GM21515 (cell line): ENCODE measurements at regions not wholly inside any gene's neighbourhood (a gene's known extent, or its start where the extent isn't known, plus 50 kb on each side); places are given as distances from the start of the nearest gene placed in this dataset.
"Not testable (repeated sequence)": the region's sequence is repeated elsewhere in the genome, so short reads cannot be mapped to it uniquely, and the experiment has no call there.

Experiments used
- ATAC-seq: cut with Tn5 transposase; IDR thresholded peaks from one replicate; pipeline ENCODE4 v1.9.1; 2021; ENCODE audit not compliant: unreplicated experiment

DNA sequence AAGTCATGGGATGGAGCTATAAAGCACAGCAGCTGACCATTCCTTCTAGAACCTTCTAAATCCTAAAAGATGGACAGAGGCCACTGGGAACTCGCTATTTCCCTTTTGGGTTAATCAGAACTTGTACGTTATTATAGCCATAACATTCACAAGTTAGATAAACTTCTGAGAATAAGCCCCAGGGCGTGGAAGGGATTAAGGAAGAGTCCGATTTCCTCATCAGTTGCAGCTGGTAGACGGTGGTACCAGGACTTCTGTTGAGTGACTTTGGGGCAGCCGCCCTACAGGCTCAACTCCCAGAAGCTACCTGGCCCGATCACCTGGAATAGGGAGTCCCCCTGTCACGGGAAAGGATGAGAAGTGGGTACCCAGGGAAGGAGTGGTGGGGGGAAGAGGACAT, 370.1 kb upstream of the ZFHX3 start:
- ATAC-seq, result no peak

DNA sequence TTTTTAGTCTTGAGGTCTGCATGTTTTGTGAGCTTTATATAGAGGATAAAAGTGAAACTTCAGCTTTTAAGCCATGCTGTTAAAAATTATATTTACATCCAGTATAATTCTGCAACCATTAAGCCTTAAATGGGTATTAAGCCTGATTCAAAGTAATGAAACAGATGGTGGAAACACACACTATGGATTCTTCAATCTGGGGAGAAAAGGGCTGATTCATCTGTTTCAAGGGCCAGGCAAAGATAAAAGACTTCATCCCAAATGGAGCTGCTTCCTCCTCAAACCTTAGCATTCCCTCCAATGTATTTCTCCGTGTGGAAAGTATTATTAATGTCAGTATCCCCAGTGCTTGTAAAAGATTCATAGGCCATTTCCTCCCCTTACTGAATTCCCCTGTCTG, 367.4 kb upstream of the ZFHX3 start:
- ATAC-seq, result no peak

DNA sequence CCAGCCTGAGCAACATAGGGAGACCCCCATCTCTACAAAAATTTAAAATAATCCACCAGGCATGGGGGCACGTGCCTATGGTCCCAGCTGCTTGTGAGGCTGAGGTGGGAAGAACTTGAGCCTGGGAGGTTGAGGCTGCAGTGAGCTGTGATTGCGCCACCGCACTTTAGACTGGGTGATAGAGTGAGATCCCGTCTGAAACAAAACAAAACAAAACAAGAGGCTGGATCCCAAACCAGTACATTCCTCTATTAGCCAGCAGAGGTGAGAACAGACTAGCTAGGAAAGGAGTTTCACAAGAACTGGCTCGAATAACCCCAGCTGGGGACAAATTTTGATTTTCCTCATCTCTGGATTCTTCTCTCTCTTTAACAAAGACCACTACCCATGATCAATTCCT, 366.7 kb upstream of the ZFHX3 start:
- ATAC-seq, result no peak

DNA sequence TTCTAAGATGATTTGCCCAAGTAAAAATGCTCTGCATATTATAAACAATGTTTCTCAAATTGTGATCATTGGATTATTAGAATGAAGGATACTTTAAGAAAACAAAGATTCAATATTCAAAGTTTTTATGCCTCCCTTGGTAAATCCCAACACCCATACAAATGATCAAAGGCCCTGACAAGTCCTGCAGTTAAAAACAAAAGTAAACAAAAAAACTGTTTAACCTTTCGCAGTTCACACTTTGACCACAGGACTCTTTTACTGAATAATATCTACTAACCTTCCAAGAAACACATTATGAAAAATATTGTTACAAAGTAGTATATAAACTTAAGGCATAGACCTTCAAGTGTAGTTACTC, 365.9 kb upstream of the ZFHX3 start:
- ATAC-seq, result no peak

DNA sequence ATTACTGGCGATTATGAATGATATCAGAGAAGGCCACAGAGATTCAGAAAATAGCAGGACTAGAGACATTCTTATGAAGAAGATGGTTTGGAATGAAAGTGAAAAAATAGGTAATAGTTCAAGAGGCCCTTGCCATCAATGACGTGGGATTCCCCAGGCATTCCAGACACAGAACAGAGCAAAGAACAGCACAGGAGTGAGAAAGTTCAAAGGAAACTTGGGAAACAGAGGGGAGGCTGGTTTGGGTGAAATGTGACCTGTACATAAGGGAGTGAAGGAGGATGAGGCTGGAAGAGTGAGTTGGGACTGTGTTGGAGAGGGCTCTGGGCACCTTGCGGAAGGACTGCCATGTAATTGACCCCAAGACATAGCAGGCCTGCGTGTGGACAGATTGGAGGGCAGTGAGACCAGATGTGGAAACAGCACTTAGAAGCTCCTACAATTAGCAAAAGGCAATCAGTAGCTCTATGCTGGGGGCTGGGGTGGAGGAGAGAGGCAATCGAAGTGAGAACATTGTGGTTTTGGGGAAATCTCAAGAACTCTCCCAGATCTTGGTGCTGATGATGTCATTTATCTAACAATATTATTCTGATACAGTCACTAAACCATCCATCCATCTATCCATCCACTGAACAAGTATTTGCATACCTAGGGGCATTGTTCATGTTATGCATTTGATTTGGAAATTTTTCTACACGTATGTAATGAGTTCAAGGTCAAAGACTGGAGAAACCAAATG, 365.3 kb upstream of the ZFHX3 start:
- no peak for ATAC-seq

DNA sequence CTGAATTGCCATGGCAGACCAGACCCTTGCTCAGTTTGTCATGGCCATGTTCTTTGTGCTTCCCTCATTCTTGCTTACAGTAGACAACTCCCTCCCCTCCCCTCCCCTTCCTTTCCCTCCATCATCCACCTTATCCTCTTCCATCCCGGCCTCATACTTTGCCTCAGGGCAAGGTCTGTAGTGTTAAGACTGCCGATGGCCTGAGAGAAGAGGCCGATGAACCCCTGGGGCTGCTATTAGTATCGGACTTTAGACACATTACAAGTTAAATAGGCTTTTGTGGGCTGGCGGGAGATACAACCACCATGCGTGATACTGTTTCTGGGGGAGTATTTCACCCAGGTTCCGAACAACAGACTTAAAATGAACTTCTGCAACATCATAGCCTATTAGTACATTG, 364.5 kb upstream of the ZFHX3 start:
- ATAC-seq, result no peak

DNA sequence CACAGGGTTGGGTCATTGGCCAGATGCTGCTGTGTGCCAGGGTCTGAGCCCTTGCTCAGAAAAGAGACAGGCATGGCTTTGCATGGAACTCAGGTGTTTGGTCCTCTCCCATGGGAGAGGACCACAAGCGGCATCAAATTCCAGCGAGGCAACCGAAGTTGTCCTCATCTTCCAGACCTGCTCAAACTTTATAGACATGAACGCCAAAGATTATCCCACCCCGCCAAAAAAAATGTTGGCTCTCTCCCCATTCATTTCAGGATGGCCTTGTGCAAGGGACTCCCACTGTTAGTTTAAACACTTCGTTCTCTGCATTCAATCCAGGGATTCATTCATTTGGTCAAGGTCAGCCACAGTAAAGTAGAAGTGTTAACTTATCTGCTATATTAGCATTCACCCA, 360.8 kb upstream of the ZFHX3 start:
- ATAC-seq, result no peak

DNA sequence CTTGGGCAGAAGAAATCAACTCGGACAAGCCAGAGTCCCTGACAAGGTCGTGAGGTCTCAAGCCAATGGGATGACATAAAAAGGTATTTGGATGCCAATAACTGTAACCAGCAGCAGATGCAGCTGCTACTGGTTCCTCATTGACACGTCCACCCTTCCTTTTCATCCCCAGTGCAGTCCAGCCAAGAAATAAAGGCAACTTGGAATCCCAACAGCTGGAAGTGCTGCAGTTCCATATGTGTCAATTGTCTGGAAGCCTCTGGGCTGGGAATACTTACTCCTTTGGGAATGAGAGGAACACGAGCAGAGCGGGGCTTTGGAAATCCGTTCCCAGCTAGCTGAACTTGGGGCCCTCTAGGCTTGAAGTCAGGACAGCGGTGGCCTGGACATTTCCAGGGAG, 360.4 kb upstream of the ZFHX3 start:
- ATAC-seq, result no peak

DNA sequence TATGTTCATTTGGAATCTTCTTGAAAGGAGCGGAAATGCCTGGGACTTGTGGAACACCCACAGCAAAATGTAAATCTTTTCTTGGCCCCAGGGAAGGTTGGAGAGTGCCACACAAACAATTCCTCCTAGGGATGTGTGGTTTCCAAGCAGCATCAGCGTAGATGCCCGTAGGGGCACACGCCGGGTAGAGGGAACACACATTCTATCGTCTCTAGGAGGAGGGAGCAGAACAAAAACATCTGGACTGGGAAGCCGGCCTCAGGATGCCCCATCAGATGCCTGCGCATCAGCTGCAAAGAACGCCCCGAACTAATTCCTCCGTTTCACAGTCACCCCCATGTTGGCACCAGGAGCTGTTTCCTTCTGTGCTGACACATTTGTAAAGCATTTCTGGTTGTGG, 357.9 kb upstream of the ZFHX3 start:
- no peak for ATAC-seq

DNA sequence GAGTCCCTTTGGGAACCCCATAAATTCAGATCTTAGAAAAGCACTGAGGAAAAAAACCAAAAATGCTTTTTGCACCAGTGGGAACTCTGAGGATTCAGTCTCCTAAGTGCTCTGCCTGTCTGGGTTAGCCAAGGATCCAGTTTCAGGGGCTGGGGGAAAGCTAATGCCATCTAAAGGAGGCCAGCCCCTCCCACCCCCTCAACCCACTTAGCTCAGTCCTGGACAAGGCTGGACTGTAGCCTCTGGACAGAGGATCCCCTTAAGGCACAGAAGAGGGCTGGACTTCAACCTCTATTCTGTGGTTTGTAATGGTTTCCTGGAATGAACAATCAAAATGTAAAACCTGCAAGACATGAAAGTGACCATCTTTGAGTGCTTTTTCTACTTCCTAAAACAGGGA, 356.1 kb upstream of the ZFHX3 start:
- ATAC-seq, result no peak

DNA sequence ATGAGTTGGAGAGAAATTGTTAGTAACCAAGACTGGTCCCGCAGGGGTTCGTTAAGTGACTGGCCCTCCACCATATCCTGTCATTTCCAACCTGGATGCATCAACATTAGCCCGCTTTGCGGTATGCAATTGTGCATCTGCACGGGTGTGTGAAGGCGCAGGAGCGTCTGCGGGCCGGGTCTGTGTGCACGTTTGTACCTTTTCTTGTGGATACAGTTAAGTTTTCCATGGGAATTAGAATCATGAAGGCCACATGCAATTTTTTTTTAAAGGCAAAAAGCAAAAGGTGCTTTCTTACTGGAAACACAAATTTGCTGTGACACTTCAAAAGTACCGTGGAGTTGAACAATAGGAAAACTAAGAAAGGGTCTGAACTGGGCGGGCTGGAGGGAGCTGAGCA, 355.4 kb upstream of the ZFHX3 start:
- ATAC-seq, result no peak

DNA sequence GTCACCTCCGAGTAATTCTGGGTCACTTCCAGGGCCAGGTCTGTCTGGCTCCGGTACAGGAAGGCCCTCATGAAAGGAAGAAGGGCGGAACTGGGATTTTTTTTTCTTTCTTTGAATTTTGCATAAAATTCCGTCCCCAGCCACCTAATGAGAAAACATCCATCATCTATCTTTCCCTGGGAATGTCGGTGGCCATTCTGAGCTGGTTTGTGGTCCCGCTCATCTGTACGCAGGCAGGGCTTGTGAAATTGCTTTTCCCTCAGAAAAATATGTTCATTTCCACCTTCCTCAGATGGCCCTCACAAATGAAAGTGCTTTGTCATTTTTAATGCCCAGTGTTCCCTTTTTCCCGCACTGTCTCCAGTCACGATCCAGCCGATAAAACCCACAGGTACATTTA, 353.0 kb upstream of the ZFHX3 start:
- no peak for ATAC-seq

DNA sequence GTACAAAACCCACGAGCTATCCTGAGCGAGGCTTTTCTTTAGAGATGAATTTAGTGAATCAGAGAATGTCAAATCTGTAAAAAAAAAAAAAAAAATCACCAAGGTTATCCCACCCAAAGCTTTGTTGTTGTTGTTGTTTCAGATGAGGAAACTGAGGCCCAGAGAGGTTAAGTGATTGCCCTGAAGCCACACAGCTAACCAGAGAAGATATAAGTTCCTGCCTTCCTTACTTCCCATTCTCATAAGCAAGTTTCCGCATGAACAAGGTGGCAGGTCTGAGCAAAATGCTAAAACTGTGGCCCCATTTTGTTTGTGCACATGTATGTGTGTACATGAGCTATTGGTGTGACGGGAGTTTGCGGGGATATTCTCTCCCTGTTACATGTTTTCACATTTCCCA, 352.1 kb upstream of the ZFHX3 start:
- ATAC-seq, result no peak

DNA sequence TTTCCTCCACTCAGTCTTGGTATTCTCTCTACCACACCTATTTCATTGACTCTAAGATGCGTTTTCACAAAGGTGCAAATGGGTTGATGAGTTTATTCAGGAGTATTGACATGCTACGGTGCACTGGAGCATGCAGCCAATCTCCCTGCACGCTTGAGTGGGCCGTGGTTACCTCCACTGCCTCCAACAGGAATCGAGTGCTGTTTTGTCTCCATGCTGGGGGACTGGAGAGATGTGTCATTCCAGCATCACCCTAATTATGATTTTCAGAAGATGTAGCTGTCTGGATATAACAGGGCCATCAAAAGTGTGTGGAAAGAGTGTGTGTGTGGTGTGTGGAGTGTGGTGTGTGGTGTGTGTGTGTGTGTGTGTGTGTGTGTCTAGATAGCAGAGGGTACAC, 351.6 kb upstream of the ZFHX3 start:
- no peak for ATAC-seq

DNA sequence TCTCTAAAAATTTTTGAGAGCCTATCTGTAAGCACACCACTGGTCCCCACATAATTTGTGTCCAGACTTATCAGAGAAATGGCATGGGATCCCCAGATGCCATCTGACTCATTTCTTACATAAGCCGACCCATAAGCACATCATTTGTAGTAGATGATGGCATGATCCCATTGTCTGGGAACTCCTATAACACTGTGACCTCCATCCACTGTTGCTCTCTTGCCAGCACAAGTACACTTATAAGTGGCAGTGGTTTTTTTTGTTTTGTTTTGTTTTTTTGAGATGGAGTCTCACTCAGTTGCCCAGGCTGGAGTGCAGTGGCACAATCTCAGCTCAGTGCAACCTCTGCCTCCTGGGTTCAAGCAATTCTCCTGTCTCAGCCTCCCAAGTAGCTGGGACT, 350.7 kb upstream of the ZFHX3 start:
- ATAC-seq, result not testable (repeated sequence)

DNA sequence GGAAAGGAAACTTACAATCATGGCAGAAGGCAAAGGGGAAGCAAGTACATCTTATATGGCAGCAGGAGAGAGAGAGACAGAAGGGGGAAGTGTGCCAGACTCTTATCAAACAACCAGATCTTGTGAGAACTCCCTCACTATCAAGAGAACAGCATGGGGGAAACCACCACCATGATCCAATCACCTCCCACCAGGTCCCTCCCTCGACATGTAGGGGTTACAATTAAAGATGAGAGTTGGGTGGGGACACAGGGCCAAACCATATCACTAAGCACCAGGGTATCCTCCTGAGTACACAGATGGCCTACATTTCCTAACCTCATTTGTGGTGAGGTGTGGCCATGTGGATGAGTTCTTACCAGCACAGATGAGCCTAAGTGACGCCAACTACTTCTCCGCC, 348.6 kb upstream of the ZFHX3 start:
- ATAC-seq, result no peak

DNA sequence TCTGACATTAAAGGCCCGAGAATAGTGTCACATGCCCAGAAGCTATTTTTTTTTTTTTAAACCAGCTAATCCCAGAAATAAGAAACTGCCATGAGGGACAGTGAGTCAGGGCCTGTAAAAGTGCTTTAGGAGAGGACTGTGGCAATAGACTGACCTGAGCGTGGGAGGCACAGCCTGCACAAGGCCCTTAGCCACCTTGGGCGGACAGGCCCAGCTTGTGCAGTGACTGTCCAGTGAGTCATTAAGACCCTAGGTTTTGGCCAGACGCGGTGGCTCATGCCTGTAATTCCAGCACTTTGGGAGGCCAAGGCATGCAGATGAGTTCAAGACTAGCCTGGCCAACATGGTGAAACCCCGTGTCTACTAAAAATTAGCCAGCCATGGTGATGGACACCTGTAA, 343.0 kb upstream of the ZFHX3 start:
- no peak for ATAC-seq

DNA sequence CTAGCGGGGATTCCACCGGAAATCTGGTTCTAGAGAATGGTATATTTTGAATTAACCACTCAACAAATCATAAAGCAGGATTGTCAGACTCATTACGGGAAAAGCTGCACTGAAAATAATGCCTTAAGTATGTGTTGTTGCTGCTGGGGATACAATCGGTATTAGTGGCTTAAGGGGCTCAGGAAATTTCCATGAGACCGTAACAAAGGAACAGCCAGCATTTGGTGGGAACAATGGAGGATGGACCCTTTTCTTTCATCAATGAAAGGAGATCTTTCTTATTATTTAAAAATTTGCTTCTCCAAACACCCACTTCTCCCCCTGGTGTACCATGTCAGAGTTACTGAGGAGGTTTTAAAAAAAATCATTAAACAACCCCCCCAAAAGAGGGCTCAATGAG, 342.6 kb upstream of the ZFHX3 start:
- ATAC-seq, result no peak

DNA sequence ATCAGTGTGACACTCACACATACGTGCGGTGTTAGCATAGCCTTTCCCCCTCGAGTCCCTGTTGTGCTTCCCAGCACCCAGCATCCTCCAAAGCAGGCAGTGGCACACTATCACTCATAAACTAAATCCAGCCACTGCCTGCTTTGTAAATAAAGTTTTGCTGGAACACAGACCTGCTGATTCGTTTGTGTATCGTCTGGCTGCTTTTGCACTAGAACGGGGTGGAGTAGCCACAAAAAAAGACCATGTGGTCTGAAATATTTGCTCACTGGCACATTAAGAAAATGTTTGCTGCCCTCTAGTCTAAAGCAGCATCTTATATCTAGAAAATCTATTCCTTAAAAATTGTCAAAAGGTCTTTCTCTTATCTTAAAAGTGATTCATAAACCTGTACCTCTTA, 341.2 kb upstream of the ZFHX3 start:
- ATAC-seq, result no peak

DNA sequence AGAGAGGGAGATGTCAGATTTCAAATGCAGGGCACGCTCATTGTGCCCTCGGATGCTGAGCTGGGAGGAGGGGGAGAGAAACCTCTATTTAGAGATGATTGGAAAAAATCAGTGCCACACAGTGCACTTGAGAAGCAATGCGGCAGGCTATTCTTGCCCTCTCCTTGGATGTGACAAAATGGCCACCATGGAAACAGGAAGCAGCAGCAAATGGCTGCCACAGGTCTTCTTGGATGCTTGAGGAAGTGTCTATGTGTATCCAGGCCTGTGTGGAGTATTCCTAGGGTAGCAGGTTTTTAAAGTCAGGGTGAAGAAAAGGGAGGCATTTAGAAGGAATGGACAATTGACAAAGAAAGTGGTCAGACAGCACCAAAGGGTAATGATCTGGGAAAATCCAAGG, 340.1 kb upstream of the ZFHX3 start:
- ATAC-seq, result no peak

DNA sequence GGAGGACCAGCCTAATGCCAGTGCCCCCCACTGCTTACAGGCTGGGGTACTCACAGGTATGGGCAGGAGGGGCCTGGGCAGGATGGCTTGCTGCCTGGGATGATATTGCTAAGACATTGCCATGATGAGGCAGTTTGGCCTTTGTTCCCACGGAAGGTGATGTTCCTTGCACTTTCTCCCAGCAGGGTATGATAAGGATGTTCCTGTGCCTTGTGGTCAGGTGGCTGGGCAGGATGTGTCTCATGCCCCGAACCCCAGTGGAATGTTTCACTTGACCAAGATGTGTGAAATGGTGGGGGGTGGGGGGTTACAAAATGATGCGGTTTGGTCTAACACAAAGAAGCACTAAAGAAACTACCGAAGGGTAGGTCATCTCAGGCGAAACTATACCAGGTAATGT, 337.8 kb upstream of the ZFHX3 start:
- ATAC-seq, result no peak

DNA sequence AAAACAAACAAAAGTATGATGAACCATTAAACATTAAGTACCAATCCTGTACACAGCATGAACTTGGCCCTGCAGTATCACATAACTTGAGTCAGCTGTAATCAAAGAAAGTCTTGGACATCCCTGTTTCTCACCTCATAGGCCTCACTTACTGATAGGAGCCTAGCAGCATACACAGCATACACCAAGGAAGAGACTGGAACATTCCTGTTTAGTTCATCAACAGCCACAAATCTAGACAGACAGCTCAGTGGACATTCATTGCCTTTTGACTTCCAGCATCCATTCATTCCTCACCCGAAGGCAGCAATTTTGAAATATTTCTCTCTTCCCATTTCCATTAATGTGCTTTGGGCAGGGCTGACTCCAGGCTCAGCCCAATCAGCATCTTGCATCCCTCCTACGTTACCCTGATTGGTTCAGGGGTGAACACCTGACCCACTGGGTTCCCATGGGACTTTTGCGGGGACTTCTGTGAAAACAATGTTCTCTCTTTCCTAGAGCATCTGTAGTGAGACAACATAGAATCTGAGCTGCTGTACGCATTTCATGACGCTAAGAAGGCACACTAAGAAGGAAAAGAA, 336.7 kb upstream of the ZFHX3 start:
- no peak for ATAC-seq

DNA sequence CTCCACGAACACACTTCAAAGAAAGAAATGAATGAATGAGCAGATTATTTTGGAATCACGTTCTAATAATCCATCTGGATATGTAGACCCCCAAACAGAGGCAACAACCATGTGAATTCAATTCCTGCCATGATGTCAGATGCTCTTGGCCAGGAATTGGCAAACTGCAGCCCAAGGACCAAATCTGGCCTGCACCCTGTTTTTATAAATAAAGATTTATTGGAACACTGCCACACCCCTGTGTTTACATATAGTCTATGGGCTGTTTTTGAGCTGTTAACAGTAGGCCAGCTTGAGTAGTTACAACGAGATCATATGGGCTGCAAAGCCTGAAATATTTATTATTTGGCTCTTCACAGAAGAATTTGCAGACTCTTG, 336.0 kb upstream of the ZFHX3 start:
- ATAC-seq, result no peak
